Right lobe of liver (tissue), 4 donors: ENCODE measurements at regions not wholly inside any gene's neighbourhood (a gene's known extent, or its start where the extent isn't known, plus 50 kb on each side); places are given as distances from the start of the nearest gene placed in this dataset.

ENCODE experiments used
- POLR2A ChIP-seq: fragments of 450-650 bp; IDR thresholded peaks from one replicate; pipeline ENCODE4 v1.6.1; 2017; ENCODE audit warnings: antibody characterized with exemption, mild to moderate bottlenecking
- TF ChIP-seq, protein P1 (sequence below), 4 donors: fragments of 200-600 bp in 3 of 4; fragments of 450-650 bp in 1 of 4; IDR thresholded peaks; one replicate each; pipeline versions ENCODE4 v1.5.1 to v1.8.0; 2016 to 2022; ENCODE audit warnings: antibody characterized with exemption in 4 of 4, mild to moderate bottlenecking in 2 of 4
- donor health status: DM: no; HTN: no; CAD: no.
- donor health status: DM: no; HTN: no; CAD: no.
- donor health status: DM: no; HTN: yes; CAD: no.

DNA sequence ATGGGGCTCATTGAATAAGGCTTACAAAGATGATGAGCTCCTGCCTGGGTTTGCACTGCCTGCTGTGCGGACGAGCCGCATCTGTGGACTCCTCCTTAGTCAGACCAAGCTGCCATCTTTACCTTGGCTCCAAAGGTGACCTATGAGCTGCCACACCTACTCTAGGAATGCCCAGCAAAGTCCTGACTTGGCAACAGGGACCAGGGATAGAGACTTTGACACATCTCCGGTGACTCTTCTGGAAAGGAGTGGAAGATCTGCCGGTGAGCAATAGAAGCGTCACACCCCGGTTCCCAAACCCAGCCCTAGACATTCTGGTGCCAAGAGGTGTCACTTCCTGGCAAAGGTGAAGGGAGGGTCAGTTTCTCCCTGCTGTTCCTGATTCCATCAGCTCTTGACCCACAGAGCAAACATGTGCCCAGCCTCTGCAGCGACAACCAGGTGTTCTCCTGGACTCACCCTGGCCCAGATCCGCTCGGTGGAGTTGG is 50.2 kb upstream of the GTF3A start:
- TF ChIP-seq, protein P1, sequence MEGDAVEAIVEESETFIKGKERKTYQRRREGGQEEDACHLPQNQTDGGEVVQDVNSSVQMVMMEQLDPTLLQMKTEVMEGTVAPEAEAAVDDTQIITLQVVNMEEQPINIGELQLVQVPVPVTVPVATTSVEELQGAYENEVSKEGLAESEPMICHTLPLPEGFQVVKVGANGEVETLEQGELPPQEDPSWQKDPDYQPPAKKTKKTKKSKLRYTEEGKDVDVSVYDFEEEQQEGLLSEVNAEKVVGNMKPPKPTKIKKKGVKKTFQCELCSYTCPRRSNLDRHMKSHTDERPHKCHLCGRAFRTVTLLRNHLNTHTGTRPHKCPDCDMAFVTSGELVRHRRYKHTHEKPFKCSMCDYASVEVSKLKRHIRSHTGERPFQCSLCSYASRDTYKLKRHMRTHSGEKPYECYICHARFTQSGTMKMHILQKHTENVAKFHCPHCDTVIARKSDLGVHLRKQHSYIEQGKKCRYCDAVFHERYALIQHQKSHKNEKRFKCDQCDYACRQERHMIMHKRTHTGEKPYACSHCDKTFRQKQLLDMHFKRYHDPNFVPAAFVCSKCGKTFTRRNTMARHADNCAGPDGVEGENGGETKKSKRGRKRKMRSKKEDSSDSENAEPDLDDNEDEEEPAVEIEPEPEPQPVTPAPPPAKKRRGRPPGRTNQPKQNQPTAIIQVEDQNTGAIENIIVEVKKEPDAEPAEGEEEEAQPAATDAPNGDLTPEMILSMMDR (IDR thresholded peaks at IDR 0.05): no peak
- no peak for TF ChIP-seq POLR2A
